ENCODE measurements at regions not wholly inside any gene's neighbourhood (a gene's known extent, or its start where the extent isn't known, plus 50 kb on each side); places are given as distances from the start of the nearest gene placed in this dataset.
"Not testable (repeated sequence)": the region's sequence is repeated elsewhere in the genome, so short reads cannot be mapped to it uniquely, and the experiment has no call there.

- TF ChIP-seq CTCF, EZH2 (IDR thresholded peaks at IDR 0.05): not testable (repeated sequence)
Measured at GRCh38 chr1:30547326-30547725, 176.1 kb downstream of the MATN1 start.

All from neural progenitor cell (in vitro differentiated cells).